HEK293 (cell line): ENCODE measurements at regions not wholly inside any gene's neighbourhood (a gene's known extent, or its start where the extent isn't known, plus 50 kb on each side); places are given as distances from the start of the nearest gene placed in this dataset.

Experiments
- CTCF ChIA-PET: fragments of 350-600 bp; formaldehyde crosslinking; extraction: SDS; loops from one replicate; lab custom pipeline; 2021; ENCODE audit warnings: antibody characterized with exemption; lab: Yijun Ruan, JAX
- POLR2A ChIA-PET: fragments of 300-600 bp; formaldehyde crosslinking; extraction: SDS; loops from one replicate; lab custom pipeline; 2020; ENCODE audit warnings: antibody characterized with exemption, inconsistent platforms; lab: Yijun Ruan, JAX
- H3K27ac ChIP-seq: fragments of 200-500 bp; sonication (Bioruptor generic); 2 replicates; pipeline ENCODE4 v1.5.1; 2014; ENCODE audit warnings: low read depth, low read length, control low read depth, inconsistent platforms; ENCODE audit errors: extremely low read depth
- H3K36me3 ChIP-seq, 2 experiments: fragments of 200-500 bp in 1 of 2; sonication (Bioruptor generic) in 1 of 2; 1 replicate in 1 of 2; 2 replicates in 1 of 2; pipeline ENCODE4 v1.5.1; 2014 to 2017; ENCODE audit warnings: inconsistent platforms in 2 of 2, low read length in 2 of 2; ENCODE audit not compliant: control insufficient read depth in 2 of 2, insufficient read depth in 1 of 2
- H3K4me1 ChIP-seq: fragments of 200-500 bp; sonication (Bioruptor generic); 2 replicates; pipeline ENCODE4 v1.5.1; 2014; ENCODE audit warnings: mild to moderate bottlenecking, low read length, inconsistent platforms; ENCODE audit not compliant: control insufficient read depth, insufficient read depth
- H3K4me3 ChIP-seq: 2 replicates; pipeline ENCODE4 v1.5.1; 2011; ENCODE audit warnings: low read depth, mild to moderate bottlenecking, control low read depth, low read length, moderate library complexity
- H3K9me3 ChIP-seq: fragments of 200-500 bp; sonication (Bioruptor generic); 2 replicates; pipeline ENCODE4 v1.5.1; 2014; ENCODE audit warnings: low read depth, low read length, inconsistent platforms; ENCODE audit not compliant: control insufficient read depth, insufficient read depth
- GLI2 ChIP-seq: fragments of 450-650 bp; formaldehyde crosslinking; IDR thresholded peaks from 2 replicates; pipeline ENCODE4; 2017; ENCODE audit warnings: missing biosample characterization, missing genetic modification characterization, low read depth, borderline replicate concordance
- HOXD13 ChIP-seq: sonication (generic); formaldehyde crosslinking; IDR thresholded peaks from 2 replicates; pipeline ENCODE4 v1.8.0; 2022; ENCODE audit warnings: missing genetic modification reagents, borderline replicate concordance
- SCRT1 ChIP-seq: fragments of 450-650 bp; formaldehyde crosslinking; IDR thresholded peaks from 2 replicates; pipeline ENCODE4 v1.5.1; 2016; ENCODE audit warnings: missing biosample characterization, missing genetic modification characterization, borderline replicate concordance
- ZEB2 ChIP-seq: fragments of 450-650 bp; formaldehyde crosslinking; IDR thresholded peaks from 2 replicates; pipeline ENCODE4 v1.5.1; 2016; ENCODE audit warnings: missing biosample characterization, missing genetic modification characterization
- ZFP37 ChIP-seq: fragments of 450-650 bp; formaldehyde crosslinking; IDR thresholded peaks from 2 replicates; pipeline ENCODE4 v1.5.1; 2016; ENCODE audit warnings: missing biosample characterization, missing genetic modification characterization
- ZNF214 ChIP-seq: fragments of 450-650 bp; formaldehyde crosslinking; IDR thresholded peaks from 2 replicates; pipeline ENCODE4 v1.5.1; 2017; ENCODE audit warnings: missing biosample characterization, mild to moderate bottlenecking, missing genetic modification characterization, borderline replicate concordance
- ZNF221 ChIP-seq: fragments of 450-650 bp; formaldehyde crosslinking; IDR thresholded peaks from 2 replicates; pipeline ENCODE4 v1.5.1; 2017; ENCODE audit warnings: missing biosample characterization, missing genetic modification characterization, borderline replicate concordance
- ZNF223 ChIP-seq: fragments of 450-650 bp; formaldehyde crosslinking; IDR thresholded peaks from 2 replicates; pipeline ENCODE4 v1.5.1; 2016; ENCODE audit warnings: missing biosample characterization, missing genetic modification characterization
- ZNF426 ChIP-seq: fragments of 450-650 bp; formaldehyde crosslinking; IDR thresholded peaks from 2 replicates; pipeline ENCODE4 v1.5.1; 2017; ENCODE audit warnings: missing biosample characterization, missing genetic modification characterization, mild to moderate bottlenecking, inconsistent platforms, moderate library complexity
- ZNF473 ChIP-seq: fragments of 450-650 bp; formaldehyde crosslinking; IDR thresholded peaks from 2 replicates; pipeline ENCODE4 v1.5.1; 2017; ENCODE audit warnings: missing biosample characterization, missing genetic modification characterization
- ZNF621 ChIP-seq: fragments of 450-650 bp; formaldehyde crosslinking; IDR thresholded peaks from 2 replicates; pipeline ENCODE4 v1.5.1; 2017; ENCODE audit warnings: missing biosample characterization, missing genetic modification characterization
- ZNF791 ChIP-seq: fragments of 450-650 bp; formaldehyde crosslinking; IDR thresholded peaks from 2 replicates; pipeline ENCODE4 v1.5.1; 2016; ENCODE audit warnings: missing biosample characterization, missing genetic modification characterization
- ZXDB ChIP-seq: fragments of 450-650 bp; formaldehyde crosslinking; IDR thresholded peaks from 2 replicates; pipeline ENCODE4 v1.5.1; 2016; ENCODE audit warnings: missing biosample characterization, missing genetic modification characterization
- TF ChIP-seq, protein P1 (sequence below): fragments of 450-650 bp; formaldehyde crosslinking; IDR thresholded peaks from 2 replicates; pipeline ENCODE4 v1.5.1; 2016; ENCODE audit warnings: missing biosample characterization, missing genetic modification characterization
- TF ChIP-seq, protein P2 (sequence below): fragments of 450-650 bp; formaldehyde crosslinking; IDR thresholded peaks from 2 replicates; pipeline ENCODE4 v1.5.1; 2016; ENCODE audit warnings: missing biosample characterization, missing genetic modification characterization
- TF ChIP-seq, protein P3 (sequence below): fragments of 450-650 bp; formaldehyde crosslinking; IDR thresholded peaks from 2 replicates; pipeline ENCODE4 v1.5.1; 2016; ENCODE audit warnings: missing biosample characterization, missing genetic modification characterization
- TF ChIP-seq, protein P4 (sequence below): fragments of 450-650 bp; formaldehyde crosslinking; IDR thresholded peaks from 2 replicates; pipeline ENCODE4 v1.5.1; 2017; ENCODE audit warnings: missing biosample characterization, missing genetic modification characterization
- TF ChIP-seq, protein P5 (sequence below): fragments of 450-650 bp; formaldehyde crosslinking; IDR thresholded peaks from 2 replicates; pipeline ENCODE4 v1.5.1; 2016; ENCODE audit warnings: missing biosample characterization, missing genetic modification characterization, low read depth

DNA sequence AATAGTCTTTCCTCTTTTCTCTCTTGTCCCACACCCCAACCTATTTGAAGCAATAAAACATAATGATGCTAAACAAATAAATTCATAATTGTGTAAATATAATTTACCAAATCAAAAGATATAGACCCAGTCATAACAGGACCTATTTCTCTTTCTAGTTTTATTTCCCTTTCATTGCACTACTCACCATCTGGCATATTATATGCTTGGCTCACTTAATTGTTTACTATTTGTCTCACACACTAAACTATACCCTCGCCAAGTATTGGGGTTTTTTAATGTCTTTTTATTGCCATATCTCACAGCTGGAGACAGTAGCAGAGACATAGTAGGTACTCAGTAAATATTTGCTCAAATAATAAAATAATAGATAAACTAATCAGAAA is 597.5 kb upstream of the PCDH15 start:
- H3K4me1 ChIP-seq, result no peaks in the 10 kb centered on the region
- TF ChIP-seq SCRT1 (tag by site-specific recombination) (no peak), ZFP37 (tag by site-specific recombination) (no peak), ZNF214 (tag by site-specific recombination) (no peak)
- TF ChIP-seq, protein P1, sequence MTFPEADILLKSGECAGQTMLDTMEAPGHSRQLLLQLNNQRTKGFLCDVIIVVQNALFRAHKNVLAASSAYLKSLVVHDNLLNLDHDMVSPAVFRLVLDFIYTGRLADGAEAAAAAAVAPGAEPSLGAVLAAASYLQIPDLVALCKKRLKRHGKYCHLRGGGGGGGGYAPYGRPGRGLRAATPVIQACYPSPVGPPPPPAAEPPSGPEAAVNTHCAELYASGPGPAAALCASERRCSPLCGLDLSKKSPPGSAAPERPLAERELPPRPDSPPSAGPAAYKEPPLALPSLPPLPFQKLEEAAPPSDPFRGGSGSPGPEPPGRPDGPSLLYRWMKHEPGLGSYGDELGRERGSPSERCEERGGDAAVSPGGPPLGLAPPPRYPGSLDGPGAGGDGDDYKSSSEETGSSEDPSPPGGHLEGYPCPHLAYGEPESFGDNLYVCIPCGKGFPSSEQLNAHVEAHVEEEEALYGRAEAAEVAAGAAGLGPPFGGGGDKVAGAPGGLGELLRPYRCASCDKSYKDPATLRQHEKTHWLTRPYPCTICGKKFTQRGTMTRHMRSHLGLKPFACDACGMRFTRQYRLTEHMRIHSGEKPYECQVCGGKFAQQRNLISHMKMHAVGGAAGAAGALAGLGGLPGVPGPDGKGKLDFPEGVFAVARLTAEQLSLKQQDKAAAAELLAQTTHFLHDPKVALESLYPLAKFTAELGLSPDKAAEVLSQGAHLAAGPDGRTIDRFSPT (tag by site-specific recombination), result no peak
- TF ChIP-seq, protein P2, sequence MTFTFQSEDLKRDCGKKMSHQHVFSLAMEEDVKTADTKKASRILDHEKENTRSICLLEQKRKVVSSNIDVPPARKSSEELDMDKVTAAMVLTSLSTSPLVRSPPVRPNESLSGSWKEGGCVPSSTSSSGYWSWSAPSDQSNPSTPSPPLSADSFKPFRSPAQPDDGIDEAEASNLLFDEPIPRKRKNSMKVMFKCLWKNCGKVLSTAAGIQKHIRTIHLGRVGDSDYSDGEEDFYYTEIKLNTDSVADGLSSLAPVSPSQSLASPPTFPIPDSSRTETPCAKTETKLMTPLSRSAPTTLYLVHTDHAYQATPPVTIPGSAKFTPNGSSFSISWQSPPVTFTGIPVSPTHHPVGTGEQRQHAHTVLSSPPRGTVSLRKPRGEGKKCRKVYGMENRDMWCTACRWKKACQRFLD (tag by site-specific recombination), result no peak
- TF ChIP-seq, all 188 proteins: peak for 0
- no peaks in the 10 kb centered on the region for H3K36me3 ChIP-seq
- POLR2A ChIA-PET, result no interaction called here
- H3K9me3 ChIP-seq, result no peaks in the 10 kb centered on the region
- no peak overlapping the region for H3K4me3 ChIP-seq
- no peak overlapping the region for H3K27ac ChIP-seq
- CTCF ChIA-PET, result no interaction called here

DNA sequence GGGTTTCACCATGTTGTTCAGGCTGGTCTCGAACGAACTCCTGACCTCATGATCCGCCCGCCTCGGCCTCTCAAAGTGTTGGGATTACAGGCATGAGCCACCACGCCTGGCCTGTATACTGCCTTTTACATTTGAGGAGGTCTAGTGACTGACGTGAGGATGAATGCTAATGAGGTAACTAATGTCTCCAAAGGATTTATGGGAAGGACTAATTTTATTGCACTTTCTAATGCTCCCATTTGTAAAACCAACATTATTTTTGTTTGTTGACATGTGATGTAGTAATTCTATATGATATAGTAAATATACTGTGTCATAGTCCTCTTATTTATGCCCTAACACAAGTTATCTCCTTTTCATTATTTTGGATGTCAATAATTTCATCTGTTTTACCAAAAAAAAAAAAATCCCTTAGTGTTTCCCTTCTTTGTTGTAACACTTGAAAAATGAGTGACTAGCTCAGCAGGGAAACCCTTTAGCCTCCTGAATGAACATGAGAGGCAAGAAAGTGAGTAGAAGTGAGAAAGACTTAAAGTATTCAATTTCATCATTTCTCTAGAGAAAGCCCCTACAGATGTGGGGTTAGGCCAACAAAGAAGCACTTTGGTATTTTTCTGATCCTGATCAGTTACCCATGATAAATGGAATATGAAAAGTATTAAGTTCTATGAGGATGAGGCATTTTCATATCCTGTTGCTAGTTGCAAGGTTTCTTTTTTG is 596.9 kb upstream of the PCDH15 start:
- Histone ChIP-seq H3K4me1 (no peaks in the 10 kb centered on the region), H3K9me3 (no peaks in the 10 kb centered on the region), H3K27ac (no peak overlapping the region), H3K36me3 (no peaks in the 10 kb centered on the region), H3K4me3 (no peak overlapping the region)
- ChIA-PET POLR2A (no interaction called here), CTCF (no interaction called here)
- TF ChIP-seq GLI2 (no peak), ZNF221 (tag by site-specific recombination) (no peak), ZEB2 (no peak), ZFP37 (tag by site-specific recombination) (no peak), ZNF621 (tag by site-specific recombination) (no peak), HOXD13 (CRISPR knock-in tag) (no peak), ZXDB (tag by site-specific recombination) (no peak), ZNF791 (tag by site-specific recombination) (no peak), ZNF223 (tag by site-specific recombination) (no peak), ZNF473 (tag by site-specific recombination) (no peak), ZNF426 (tag by site-specific recombination) (no peak)
- TF ChIP-seq, protein P3, sequence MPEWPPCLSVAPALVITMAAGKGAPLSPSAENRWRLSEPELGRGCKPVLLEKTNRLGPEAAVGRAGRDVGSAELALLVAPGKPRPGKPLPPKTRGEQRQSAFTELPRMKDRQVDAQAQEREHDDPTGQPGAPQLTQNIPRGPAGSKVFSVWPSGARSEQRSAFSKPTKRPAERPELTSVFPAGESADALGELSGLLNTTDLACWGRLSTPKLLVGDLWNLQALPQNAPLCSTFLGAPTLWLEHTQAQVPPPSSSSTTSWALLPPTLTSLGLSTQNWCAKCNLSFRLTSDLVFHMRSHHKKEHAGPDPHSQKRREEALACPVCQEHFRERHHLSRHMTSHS (tag by site-specific recombination), result no peak
- TF ChIP-seq, protein P4, sequence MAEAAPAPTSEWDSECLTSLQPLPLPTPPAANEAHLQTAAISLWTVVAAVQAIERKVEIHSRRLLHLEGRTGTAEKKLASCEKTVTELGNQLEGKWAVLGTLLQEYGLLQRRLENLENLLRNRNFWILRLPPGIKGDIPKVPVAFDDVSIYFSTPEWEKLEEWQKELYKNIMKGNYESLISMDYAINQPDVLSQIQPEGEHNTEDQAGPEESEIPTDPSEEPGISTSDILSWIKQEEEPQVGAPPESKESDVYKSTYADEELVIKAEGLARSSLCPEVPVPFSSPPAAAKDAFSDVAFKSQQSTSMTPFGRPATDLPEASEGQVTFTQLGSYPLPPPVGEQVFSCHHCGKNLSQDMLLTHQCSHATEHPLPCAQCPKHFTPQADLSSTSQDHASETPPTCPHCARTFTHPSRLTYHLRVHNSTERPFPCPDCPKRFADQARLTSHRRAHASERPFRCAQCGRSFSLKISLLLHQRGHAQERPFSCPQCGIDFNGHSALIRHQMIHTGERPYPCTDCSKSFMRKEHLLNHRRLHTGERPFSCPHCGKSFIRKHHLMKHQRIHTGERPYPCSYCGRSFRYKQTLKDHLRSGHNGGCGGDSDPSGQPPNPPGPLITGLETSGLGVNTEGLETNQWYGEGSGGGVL, result no peak
- TF ChIP-seq, protein P5, sequence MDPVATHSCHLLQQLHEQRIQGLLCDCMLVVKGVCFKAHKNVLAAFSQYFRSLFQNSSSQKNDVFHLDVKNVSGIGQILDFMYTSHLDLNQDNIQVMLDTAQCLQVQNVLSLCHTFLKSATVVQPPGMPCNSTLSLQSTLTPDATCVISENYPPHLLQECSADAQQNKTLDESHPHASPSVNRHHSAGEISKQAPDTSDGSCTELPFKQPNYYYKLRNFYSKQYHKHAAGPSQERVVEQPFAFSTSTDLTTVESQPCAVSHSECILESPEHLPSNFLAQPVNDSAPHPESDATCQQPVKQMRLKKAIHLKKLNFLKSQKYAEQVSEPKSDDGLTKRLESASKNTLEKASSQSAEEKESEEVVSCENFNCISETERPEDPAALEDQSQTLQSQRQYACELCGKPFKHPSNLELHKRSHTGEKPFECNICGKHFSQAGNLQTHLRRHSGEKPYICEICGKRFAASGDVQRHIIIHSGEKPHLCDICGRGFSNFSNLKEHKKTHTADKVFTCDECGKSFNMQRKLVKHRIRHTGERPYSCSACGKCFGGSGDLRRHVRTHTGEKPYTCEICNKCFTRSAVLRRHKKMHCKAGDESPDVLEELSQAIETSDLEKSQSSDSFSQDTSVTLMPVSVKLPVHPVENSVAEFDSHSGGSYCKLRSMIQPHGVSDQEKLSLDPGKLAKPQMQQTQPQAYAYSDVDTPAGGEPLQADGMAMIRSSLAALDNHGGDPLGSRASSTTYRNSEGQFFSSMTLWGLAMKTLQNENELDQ (tag by site-specific recombination), result no peak
